Immature natural killer cell (primary cell): ENCODE measurements at regions not wholly inside any gene's neighbourhood (a gene's known extent, or its start where the extent isn't known, plus 50 kb on each side); places are given as distances from the start of the nearest gene placed in this dataset.

ENCODE experiments used
- DNase-seq, 3 donors: peaks; one replicate each; pipeline ENCODE4 v3.0.0; 2022; ENCODE audit warnings: mixed read lengths in 1 of 3
- H3K27ac Mint-ChIP-seq, 6 donors: one replicate each; pipeline ENCODE4 v1.8.0; 2020; ENCODE audit warnings: mixed read lengths in 6 of 6, mild to moderate bottlenecking in 5 of 6, inconsistent platforms in 4 of 6, moderate library complexity in 3 of 6
- H3K27me3 Mint-ChIP-seq, 3 donors: one replicate each; pipeline ENCODE4 v1.8.0; 2020 to 2021; ENCODE audit warnings: low read depth in 3 of 3, mild to moderate bottlenecking in 3 of 3, mixed read lengths in 3 of 3, moderate library complexity in 3 of 3, inconsistent platforms in 1 of 3
- H3K36me3 Mint-ChIP-seq, 3 donors: one replicate each; pipeline ENCODE4 v1.8.0; 2020; ENCODE audit warnings: mixed read lengths in 3 of 3, inconsistent platforms in 2 of 3, mild to moderate bottlenecking in 2 of 3
- H3K4me1 Mint-ChIP-seq, 2 donors: one replicate each; pipeline ENCODE4 v1.8.0; 2020; ENCODE audit warnings: inconsistent platforms in 2 of 2, mild to moderate bottlenecking in 2 of 2, mixed read lengths in 2 of 2, moderate library complexity in 1 of 2
- H3K4me3 Mint-ChIP-seq, 5 donors: one replicate each; pipeline ENCODE4 v1.8.0; 2020; ENCODE audit warnings: mild to moderate bottlenecking in 5 of 5, mixed read lengths in 5 of 5, inconsistent platforms in 3 of 5, moderate library complexity in 3 of 5
- H3K9me3 Mint-ChIP-seq, 6 donors: one replicate each; pipeline ENCODE4 v1.8.0; 2020; ENCODE audit warnings: mild to moderate bottlenecking in 6 of 6, mixed read lengths in 6 of 6, inconsistent platforms in 4 of 6, moderate library complexity in 3 of 6

DNA sequence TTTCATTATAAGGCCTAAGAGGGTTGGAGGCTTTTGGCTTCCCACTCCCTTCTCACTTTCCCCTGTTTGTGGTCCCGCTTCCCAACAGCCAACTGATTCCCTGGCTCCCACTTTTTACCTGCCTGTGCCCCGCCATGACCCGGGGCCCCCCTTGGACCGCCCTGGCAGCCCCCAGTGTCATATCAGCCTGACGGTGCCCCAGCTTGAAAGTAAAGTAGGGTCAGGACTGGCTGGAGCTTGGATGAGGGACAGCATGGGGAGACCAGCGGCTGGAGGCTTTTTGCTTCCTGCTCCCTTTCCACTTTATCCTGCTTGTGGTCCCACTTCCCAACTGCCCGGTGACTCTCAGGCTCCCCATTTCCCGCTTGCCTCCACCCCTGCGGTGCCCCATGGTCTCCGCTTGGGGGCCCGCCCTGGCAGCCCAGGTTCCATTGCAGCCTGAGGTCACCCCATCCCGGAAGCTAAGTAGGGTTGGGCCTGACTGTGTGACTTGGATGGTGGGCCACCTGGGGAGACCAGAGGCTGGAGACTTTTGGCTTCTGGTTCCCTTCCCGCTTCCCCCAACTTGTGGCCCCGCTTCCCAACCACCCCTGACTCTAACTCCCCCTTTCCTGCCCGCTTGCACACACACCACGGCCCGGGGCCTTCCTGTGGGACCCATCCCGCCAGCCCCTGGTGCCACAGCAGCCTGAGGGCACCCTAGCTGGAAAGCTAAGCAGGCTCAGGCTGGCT lies 2274.7 kb downstream of the TP53TG3F start:
- peaks cover 34 to 78% (median 63%) of the 10 kb centered on the region in 6 donors for H3K9me3 Mint-ChIP-seq
- H3K27ac Mint-ChIP-seq, result no peak overlapping the region
- no peak overlapping the region for H3K4me3 Mint-ChIP-seq
- H3K4me1 Mint-ChIP-seq, result no peaks in the 10 kb centered on the region
- no peak for DNase-seq
- no peaks in the 10 kb centered on the region for H3K27me3 Mint-ChIP-seq
- H3K36me3 Mint-ChIP-seq, result peaks cover 0 to 6% (median 0%) of the 10 kb centered on the region in 3 donors

- no peak overlapping the region for H3K4me3 Mint-ChIP-seq
- H3K27ac Mint-ChIP-seq, result no peak overlapping the region
- peaks cover 0 to 8% (median 0%) of the 10 kb centered on the region in 3 donors for H3K36me3 Mint-ChIP-seq
- DNase-seq, result no peak
- H3K4me1 Mint-ChIP-seq, result no peaks in the 10 kb centered on the region
- peaks cover 38 to 78% (median 64%) of the 10 kb centered on the region in 6 donors for H3K9me3 Mint-ChIP-seq
- H3K27me3 Mint-ChIP-seq, result peaks cover 0 to 1% (median 0%) of the 10 kb centered on the region in 3 donors
Measured at GRCh38 chr16:35734728-35735402, 2275.5 kb downstream of the TP53TG3F start.

- Mint-ChIP-seq H3K4me1 (no peaks in the 10 kb centered on the region), H3K27me3 (peaks cover 0 to 1% (median 0%) of the 10 kb centered on the region in 3 donors), H3K27ac (no peak overlapping the region), H3K9me3 (peaks cover 40 to 78% (median 65%) of the 10 kb centered on the region in 6 donors), H3K36me3 (peaks cover 0 to 9% (median 0%) of the 10 kb centered on the region in 3 donors), H3K4me3 (no peak overlapping the region)
- no peak for DNase-seq
Measured at GRCh38 chr16:35735403-35736251, 2276.2 kb downstream of the TP53TG3F start.

GRCh38 chr16:35736546-35736945 lies 2277.1 kb downstream of the TP53TG3F start:
- no peak overlapping the region for H3K4me3 Mint-ChIP-seq
- H3K27ac Mint-ChIP-seq, result no peak overlapping the region
- H3K4me1 Mint-ChIP-seq, result no peaks in the 10 kb centered on the region

GRCh38 chr16:35737076-35737475 lies 2277.7 kb downstream of the TP53TG3F start:
- Mint-ChIP-seq H3K27ac (no peak overlapping the region), H3K4me1 (no peaks in the 10 kb centered on the region), H3K27me3 (peaks cover 0 to 1% (median 0%) of the 10 kb centered on the region in 3 donors), H3K4me3 (no peak overlapping the region), H3K9me3 (peaks cover 48 to 78% (median 67%) of the 10 kb centered on the region in 6 donors), H3K36me3 (peaks cover 0 to 15% (median 3%) of the 10 kb centered on the region in 3 donors)
- no peak for DNase-seq

More at GRCh38 chr16:35736546-35736945, 2277.1 kb downstream of the TP53TG3F start:
- Mint-ChIP-seq H3K9me3 (peaks cover 44 to 78% (median 66%) of the 10 kb centered on the region in 6 donors), H3K36me3 (peaks cover 0 to 15% (median under 1%) of the 10 kb centered on the region in 3 donors), H3K27me3 (peaks cover 0 to 1% (median 0%) of the 10 kb centered on the region in 3 donors)
- no peak for DNase-seq

- Mint-ChIP-seq H3K36me3 (peaks cover 3 to 15% (median 4%) of the 10 kb centered on the region in 3 donors), H3K27ac (no peak overlapping the region), H3K27me3 (peaks cover 0 to 3% (median 1%) of the 10 kb centered on the region in 3 donors), H3K4me3 (no peak overlapping the region), H3K9me3 (peaks cover 41 to 89% (median 78%) of the 10 kb centered on the region in 6 donors), H3K4me1 (peaks cover 0 to 4% of the 10 kb centered on the region in 2 donors)
- no peak for DNase-seq
Measured at GRCh38 chr16:35741546-35741945, 2282.1 kb downstream of the TP53TG3F start.

DNA sequence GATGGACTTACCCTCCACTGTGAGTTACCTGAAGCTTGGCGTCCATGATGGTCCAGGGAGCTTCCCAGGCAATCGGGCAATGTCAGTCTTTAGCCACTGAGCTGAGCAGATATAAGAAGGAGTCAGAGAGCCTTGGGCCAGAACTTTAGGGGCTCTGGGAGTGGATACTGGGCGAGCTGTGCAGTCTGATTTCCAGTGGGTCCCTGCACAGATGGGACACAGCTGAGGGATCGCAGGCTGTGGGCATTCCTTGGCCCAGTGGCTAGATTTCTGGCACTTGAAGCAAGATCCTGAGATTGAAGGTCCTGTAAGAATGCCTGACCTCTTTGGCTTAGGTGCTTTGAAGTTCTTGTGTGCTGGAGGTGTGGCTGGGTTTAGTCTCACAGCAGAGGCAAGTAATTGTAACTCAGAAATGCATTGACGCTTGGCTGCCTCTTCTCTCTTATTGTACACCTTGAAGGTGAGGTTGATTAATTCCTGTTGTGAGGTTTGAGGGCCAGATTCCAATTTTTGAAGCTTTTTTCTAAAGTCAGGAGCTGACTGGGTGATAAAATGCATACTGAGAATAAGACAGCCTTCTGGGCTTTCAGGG lies 2283.8 kb downstream of the TP53TG3F start:
- Mint-ChIP-seq H3K27me3 (peaks cover 0 to 3% (median 1%) of the 10 kb centered on the region in 3 donors), H3K36me3 (peaks cover 3 to 15% (median 4%) of the 10 kb centered on the region in 3 donors), H3K9me3 (peaks cover 35 to 79% (median 69%) of the 10 kb centered on the region in 6 donors), H3K4me3 (no peak overlapping the region), H3K27ac (no peak overlapping the region), H3K4me1 (peaks cover 0 to 4% of the 10 kb centered on the region in 2 donors)
- no peak for DNase-seq

DNA sequence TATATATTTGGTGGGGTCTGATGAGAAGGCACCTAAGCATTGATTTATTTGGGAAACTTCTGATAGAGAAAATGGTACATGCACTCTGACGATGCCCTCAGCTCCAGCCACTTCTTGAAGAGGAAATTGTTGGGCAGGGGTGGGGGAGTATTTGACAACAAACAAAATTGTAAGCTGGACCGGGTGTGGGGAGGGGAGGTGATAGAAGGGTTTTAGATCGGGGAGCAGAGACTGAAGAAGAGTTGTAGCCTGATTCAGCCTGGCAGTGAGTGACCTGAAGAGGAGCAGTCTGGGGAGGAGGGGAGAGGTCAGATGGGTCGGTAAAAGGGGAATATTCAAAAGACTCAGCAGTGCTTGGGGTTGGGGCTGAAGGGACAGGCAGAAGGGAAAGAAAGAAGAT lies 2284.7 kb downstream of the TP53TG3F start:
- peaks cover 3 to 9% (median 4%) of the 10 kb centered on the region in 3 donors for H3K36me3 Mint-ChIP-seq
- peaks cover 29 to 70% (median 61%) of the 10 kb centered on the region in 6 donors for H3K9me3 Mint-ChIP-seq
- no peak overlapping the region for H3K27ac Mint-ChIP-seq
- peaks cover 0 to 3% (median 1%) of the 10 kb centered on the region in 3 donors for H3K27me3 Mint-ChIP-seq
- no peak for DNase-seq
- peaks cover 0 to 4% of the 10 kb centered on the region in 2 donors for H3K4me1 Mint-ChIP-seq
- no peak overlapping the region for H3K4me3 Mint-ChIP-seq

DNA sequence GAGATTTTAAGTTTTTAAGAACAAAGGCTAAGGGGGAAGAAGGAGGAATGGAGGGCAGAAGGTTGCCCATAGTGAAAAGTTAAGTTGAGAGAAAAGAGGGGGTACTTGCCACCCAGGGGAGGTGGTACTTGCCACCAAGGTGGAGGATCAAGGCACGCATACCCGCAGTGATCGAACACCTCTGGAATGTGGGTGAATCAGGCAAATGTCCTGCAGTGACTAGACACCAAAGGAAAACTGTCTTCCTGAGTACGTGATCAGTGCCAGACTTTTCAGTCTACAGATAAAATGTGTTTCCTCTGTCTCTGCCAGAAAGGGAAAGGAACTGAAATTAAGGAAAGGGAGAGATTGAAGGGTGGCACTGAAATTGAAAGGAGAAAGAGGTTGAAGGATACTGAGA lies 2285.3 kb downstream of the TP53TG3F start:
- H3K36me3 Mint-ChIP-seq, result peaks cover 3 to 7% (median 4%) of the 10 kb centered on the region in 3 donors
- DNase-seq, result no peak
- peaks cover 22 to 63% (median 57%) of the 10 kb centered on the region in 6 donors for H3K9me3 Mint-ChIP-seq
- no peak overlapping the region for H3K4me3 Mint-ChIP-seq
- no peak overlapping the region for H3K27ac Mint-ChIP-seq
- peaks cover 0 to 4% of the 10 kb centered on the region in 2 donors for H3K4me1 Mint-ChIP-seq
- H3K27me3 Mint-ChIP-seq, result peaks cover 0 to 3% (median 0%) of the 10 kb centered on the region in 3 donors

GRCh38 chr16:35745191-35745590 lies 2285.8 kb downstream of the TP53TG3F start:
- no peak overlapping the region for H3K27ac Mint-ChIP-seq
- H3K4me1 Mint-ChIP-seq, result peaks cover 0 to 4% of the 10 kb centered on the region in 2 donors
- peaks cover 3 to 7% (median 4%) of the 10 kb centered on the region in 3 donors for H3K36me3 Mint-ChIP-seq
- H3K4me3 Mint-ChIP-seq, result no peak overlapping the region
- no peak for DNase-seq
- peaks cover 0 to 3% (median 0%) of the 10 kb centered on the region in 3 donors for H3K27me3 Mint-ChIP-seq
- peaks cover 21 to 59% (median 55%) of the 10 kb centered on the region in 6 donors for H3K9me3 Mint-ChIP-seq

- H3K4me3 Mint-ChIP-seq, result no peak overlapping the region
- no peak for DNase-seq
- peaks cover 17 to 55% (median 51%) of the 10 kb centered on the region in 6 donors for H3K9me3 Mint-ChIP-seq
- H3K27ac Mint-ChIP-seq, result no peak overlapping the region
- H3K36me3 Mint-ChIP-seq, result peaks cover 3 to 4% (median 4%) of the 10 kb centered on the region in 3 donors
- H3K27me3 Mint-ChIP-seq, result peaks cover 0 to 3% (median 0%) of the 10 kb centered on the region in 3 donors
- peaks cover 0 to 4% of the 10 kb centered on the region in 2 donors for H3K4me1 Mint-ChIP-seq
Measured at GRCh38 chr16:35745821-35746248, 2286.4 kb downstream of the TP53TG3F start.

DNA sequence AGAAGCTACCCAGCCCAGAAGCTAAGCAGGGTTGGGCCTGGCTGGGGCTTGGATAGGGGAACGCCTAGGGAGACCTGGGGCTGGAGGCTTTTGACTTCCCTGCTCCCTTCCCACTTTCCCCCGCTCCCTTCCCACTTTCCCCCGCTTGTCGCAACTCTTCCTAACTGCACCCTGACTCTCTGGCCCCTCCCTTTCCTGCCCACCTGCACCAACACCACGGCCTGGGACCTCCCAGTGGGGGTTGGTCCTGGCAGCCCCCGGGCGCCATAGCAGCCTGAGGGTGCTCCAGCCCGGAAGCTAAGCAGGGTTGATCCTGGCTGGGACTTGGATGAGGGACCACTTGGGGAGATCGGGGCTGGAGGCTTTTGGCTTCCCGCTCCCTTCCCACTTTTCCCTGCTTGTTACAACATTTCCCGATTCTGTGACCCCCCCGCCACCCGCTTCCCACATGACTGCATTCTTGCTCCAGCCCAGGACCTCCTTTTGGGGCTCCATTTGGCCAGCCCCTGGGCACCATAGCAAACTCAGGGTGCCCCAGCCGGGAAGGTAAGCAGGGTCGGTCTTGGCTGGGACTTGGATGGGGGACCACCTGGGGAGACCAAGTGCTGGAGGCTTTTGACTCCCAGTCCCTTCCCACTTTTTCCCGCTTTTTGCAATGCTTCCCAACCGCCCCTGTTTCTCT lies 2287.0 kb downstream of the TP53TG3F start:
- Mint-ChIP-seq H3K27ac (no peak overlapping the region), H3K27me3 (peaks cover 0 to 3% (median 0%) of the 10 kb centered on the region in 3 donors), H3K4me1 (peaks cover 0 to 4% of the 10 kb centered on the region in 2 donors), H3K9me3 (peaks cover 12 to 51% (median 45%) of the 10 kb centered on the region in 6 donors), H3K36me3 (peaks cover 0 to 4% (median 3%) of the 10 kb centered on the region in 3 donors), H3K4me3 (no peak overlapping the region)
- no peak for DNase-seq
